ENCODE measurements at regions not wholly inside any gene's neighbourhood (a gene's known extent, or its start where the extent isn't known, plus 50 kb on each side); places are given as distances from the start of the nearest gene placed in this dataset.

GRCh38 chr11:116110802-116111201, 606.6 kb upstream of the CADM1 start:
- intact Hi-C loops (cut with DNase I, micrococcal nuclease): no loop called here
- H3K9me3 ChIP-seq: no peaks in the 10 kb centered on the region
- H3K4me1 ChIP-seq (ENCODE audit: low read depth): no peaks in the 10 kb centered on the region
- no peak for TF ChIP-seq CTCF (IDR thresholded peaks at IDR 0.05)
- no peak for DNase-seq
- no peaks in the 10 kb centered on the region for H3K36me3 ChIP-seq (ENCODE audit: low read depth)
- no peak overlapping the region for H3K4me3 ChIP-seq
- ATAC-seq: no peak

GRCh38 chr11:116110356-116110755, 606.1 kb upstream of the CADM1 start:
- Histone ChIP-seq H3K36me3 (ENCODE audit: low read depth) (no peaks in the 10 kb centered on the region), H3K4me1 (ENCODE audit: low read depth) (no peaks in the 10 kb centered on the region), H3K9me3 (no peaks in the 10 kb centered on the region), H3K4me3 (no peak overlapping the region)
- DNase-seq (no peak), ATAC-seq (no peak)
- no peak for TF ChIP-seq CTCF (IDR thresholded peaks at IDR 0.05)
- intact Hi-C loops (cut with DNase I, micrococcal nuclease): no loop called here

GRCh38 chr11:116109228-116109627, 605.0 kb upstream of the CADM1 start:
- Histone ChIP-seq H3K4me3 (no peak overlapping the region), H3K9me3 (no peaks in the 10 kb centered on the region), H3K4me1 (ENCODE audit: low read depth) (no peaks in the 10 kb centered on the region), H3K36me3 (ENCODE audit: low read depth) (no peaks in the 10 kb centered on the region)
- TF ChIP-seq CTCF (IDR thresholded peaks at IDR 0.05): no peak
- ATAC-seq: peak; percentile 66
- intact Hi-C loops (cut with DNase I, micrococcal nuclease): no loop called here
- DNase-seq: no peak

- H3K4me3 ChIP-seq: no peak overlapping the region
- no peaks in the 10 kb centered on the region for H3K9me3 ChIP-seq
- no peak for TF ChIP-seq CTCF (IDR thresholded peaks at IDR 0.05)
- no peaks in the 10 kb centered on the region for H3K36me3 ChIP-seq (ENCODE audit: low read depth)
- intact Hi-C loops (cut with DNase I, micrococcal nuclease): no loop called here
- ATAC-seq: no peak
- DNase-seq: no peak
- H3K4me1 ChIP-seq (ENCODE audit: low read depth): no peaks in the 10 kb centered on the region
Observed at GRCh38 chr11:116108161-116108560, 603.9 kb upstream of the CADM1 start.

- H3K4me3 ChIP-seq: no peak overlapping the region
- no peaks in the 10 kb centered on the region for H3K4me1 ChIP-seq (ENCODE audit: low read depth)
- TF ChIP-seq CTCF (IDR thresholded peaks at IDR 0.05): no peak
- intact Hi-C loops (cut with DNase I, micrococcal nuclease): no loop called here
- H3K9me3 ChIP-seq: no peaks in the 10 kb centered on the region
- DNase-seq (no peak), ATAC-seq (no peak)
- H3K36me3 ChIP-seq (ENCODE audit: low read depth): no peaks in the 10 kb centered on the region
Observed at GRCh38 chr11:116107229-116107628, 603.0 kb upstream of the CADM1 start.

- no peaks in the 10 kb centered on the region for H3K36me3 ChIP-seq (ENCODE audit: low read depth)
- H3K4me3 ChIP-seq: no peak overlapping the region
- no peak for TF ChIP-seq CTCF (IDR thresholded peaks at IDR 0.05)
- H3K4me1 ChIP-seq (ENCODE audit: low read depth): no peaks in the 10 kb centered on the region
- H3K9me3 ChIP-seq: no peaks in the 10 kb centered on the region
- no peak for ATAC-seq
- DNase-seq: no peak
- intact Hi-C loops (cut with DNase I, micrococcal nuclease): no loop called here
Observed at GRCh38 chr11:116104498-116105174, 600.4 kb upstream of the CADM1 start.
